Stimulated activated naive CD4-positive, alpha-beta T cell (primary cell): ENCODE measurements at regions not wholly inside any gene's neighbourhood (a gene's known extent, or its start where the extent isn't known, plus 50 kb on each side); places are given as distances from the start of the nearest gene placed in this dataset.
"Not testable (repeated sequence)": the region's sequence is repeated elsewhere in the genome, so short reads cannot be mapped to it uniquely, and the experiment has no call there.

Source experiments
- DNase-seq, 6 experiments: peaks; one replicate each; lab custom pipeline; 2025; lab: John Stamatoyannopoulos, UW

GRCh38 chr3:187999821-188000220 is 154.1 kb upstream of the LPP start:
- DNase-seq = peak in 3 of 6 experiments; percentile 28 to 45 (median 34)

- no peak for DNase-seq
Measured at GRCh38 chr3:188000361-188000861, 153.5 kb upstream of the LPP start.

GRCh38 chr3:188001093-188001492 is 152.9 kb upstream of the LPP start:
- no peak for DNase-seq

- DNase-seq = no peak
Measured at GRCh38 chr3:188001926-188002325, 152.0 kb upstream of the LPP start.

GRCh38 chr3:188002626-188003138 is 151.3 kb upstream of the LPP start:
- DNase-seq = no peak

GRCh38 chr3:188003188-188004171 is 150.5 kb upstream of the LPP start:
- no peak for DNase-seq

GRCh38 chr3:188006726-188007393 is 147.1 kb upstream of the LPP start:
- DNase-seq = no peak

GRCh38 chr3:188007897-188008296 is 146.1 kb upstream of the LPP start:
- no peak for DNase-seq

- no peak for DNase-seq
Measured at GRCh38 chr3:188008582-188009213, 145.3 kb upstream of the LPP start.

GRCh38 chr3:188010478-188010877 is 143.5 kb upstream of the LPP start:
- no peak for DNase-seq

- DNase-seq = no peak
Measured at GRCh38 chr3:188019727-188020126, 134.2 kb upstream of the LPP start.

GRCh38 chr3:188021041-188021440 is 132.9 kb upstream of the LPP start:
- no peak for DNase-seq

- no peak for DNase-seq
Measured at GRCh38 chr3:188021502-188022040, 132.4 kb upstream of the LPP start.

- not testable (repeated sequence) for DNase-seq
Measured at GRCh38 chr3:188022902-188023301, 131.1 kb upstream of the LPP start.

- DNase-seq = no peak
Measured at GRCh38 chr3:188025555-188025954, 128.4 kb upstream of the LPP start.

- DNase-seq = no peak
Measured at GRCh38 chr3:188026191-188026968, 127.6 kb upstream of the LPP start.

GRCh38 chr3:188031121-188031520 is 122.8 kb upstream of the LPP start:
- DNase-seq = no peak

GRCh38 chr3:188034989-188035388 is 119.0 kb upstream of the LPP start:
- DNase-seq = no peak

GRCh38 chr3:188036375-188037194 is 117.4 kb upstream of the LPP start:
- no peak for DNase-seq

GRCh38 chr3:188037195-188037718 is 116.7 kb upstream of the LPP start:
- DNase-seq = no peak
